NCI-H524 treated with DMSO at 0.1 percent for 48 hours (cell line): ENCODE measurements at regions not wholly inside any gene's neighbourhood (a gene's known extent, or its start where the extent isn't known, plus 50 kb on each side); places are given as distances from the start of the nearest gene placed in this dataset.
"Not testable (repeated sequence)": the region's sequence is repeated elsewhere in the genome, so short reads cannot be mapped to it uniquely, and the experiment has no call there.

Experiments used
- DNase-seq: peaks from one replicate; lab custom pipeline; 2025; lab: John Stamatoyannopoulos, UW

- DNase-seq: no peak
These were observed 53.0 kb upstream of the CSNK1A1L start for GRCh38 chr13:37158481-37158880.

- not testable (repeated sequence) for DNase-seq
These were observed 50.2 kb upstream of the CSNK1A1L start for GRCh38 chr13:37155613-37156097.
